ENCODE measurements at regions not wholly inside any gene's neighbourhood (a gene's known extent, or its start where the extent isn't known, plus 50 kb on each side); places are given as distances from the start of the nearest gene placed in this dataset.

- H3K27ac Mint-ChIP-seq: no peak overlapping the region
- H3K36me3 Mint-ChIP-seq (ENCODE audit: low read depth): no peaks in the 10 kb centered on the region
- no peak overlapping the region for H3K4me3 Mint-ChIP-seq
- no peaks in the 10 kb centered on the region for H3K4me1 Mint-ChIP-seq (ENCODE audit: low read depth)
- no peaks in the 10 kb centered on the region for H3K9me3 Mint-ChIP-seq
- H3K27me3 Mint-ChIP-seq: peaks cover 3% of the 10 kb centered on the region
Observed at GRCh38 chr11:45541693-45542434, 123.6 kb downstream of the CHST1 start.

- peaks cover 7% of the 10 kb centered on the region for H3K27me3 Mint-ChIP-seq
- no peak overlapping the region for H3K4me3 Mint-ChIP-seq
- no peaks in the 10 kb centered on the region for H3K9me3 Mint-ChIP-seq
- no peak overlapping the region for H3K27ac Mint-ChIP-seq
- H3K4me1 Mint-ChIP-seq (ENCODE audit: low read depth): no peaks in the 10 kb centered on the region
- H3K36me3 Mint-ChIP-seq (ENCODE audit: low read depth): no peaks in the 10 kb centered on the region
Observed at GRCh38 chr11:45538939-45539338, 126.5 kb downstream of the CHST1 start.

GRCh38 chr11:45538363-45538762 lies 127.1 kb downstream of the CHST1 start:
- no peak overlapping the region for H3K27ac Mint-ChIP-seq
- no peaks in the 10 kb centered on the region for H3K36me3 Mint-ChIP-seq (ENCODE audit: low read depth)
- no peak overlapping the region for H3K4me3 Mint-ChIP-seq
- H3K9me3 Mint-ChIP-seq: no peaks in the 10 kb centered on the region
- no peaks in the 10 kb centered on the region for H3K4me1 Mint-ChIP-seq (ENCODE audit: low read depth)
- H3K27me3 Mint-ChIP-seq: peaks cover 7% of the 10 kb centered on the region

GRCh38 chr11:45537614-45538013 lies 127.8 kb downstream of the CHST1 start:
- peaks cover 7% of the 10 kb centered on the region for H3K27me3 Mint-ChIP-seq
- no peak overlapping the region for H3K27ac Mint-ChIP-seq
- H3K36me3 Mint-ChIP-seq (ENCODE audit: low read depth): no peaks in the 10 kb centered on the region
- H3K4me3 Mint-ChIP-seq: no peak overlapping the region
- H3K9me3 Mint-ChIP-seq: no peaks in the 10 kb centered on the region
- H3K4me1 Mint-ChIP-seq (ENCODE audit: low read depth): no peaks in the 10 kb centered on the region

- H3K9me3 Mint-ChIP-seq: no peaks in the 10 kb centered on the region
- H3K36me3 Mint-ChIP-seq (ENCODE audit: low read depth): no peaks in the 10 kb centered on the region
- H3K4me3 Mint-ChIP-seq: no peak overlapping the region
- peaks cover 7% of the 10 kb centered on the region for H3K27me3 Mint-ChIP-seq
- no peaks in the 10 kb centered on the region for H3K4me1 Mint-ChIP-seq (ENCODE audit: low read depth)
- no peak overlapping the region for H3K27ac Mint-ChIP-seq
Observed at GRCh38 chr11:45535033-45535432, 130.4 kb downstream of the CHST1 start.

- Mint-ChIP-seq H3K4me3 (no peak overlapping the region), H3K27ac (no peak overlapping the region), H3K4me1 (ENCODE audit: low read depth) (no peaks in the 10 kb centered on the region), H3K27me3 (peaks cover 7% of the 10 kb centered on the region), H3K36me3 (ENCODE audit: low read depth) (no peaks in the 10 kb centered on the region), H3K9me3 (no peaks in the 10 kb centered on the region)
Observed at GRCh38 chr11:45534132-45534531, 131.3 kb downstream of the CHST1 start.

GRCh38 chr11:45532546-45532945 lies 132.9 kb downstream of the CHST1 start:
- no peak overlapping the region for H3K4me3 Mint-ChIP-seq
- no peaks in the 10 kb centered on the region for H3K9me3 Mint-ChIP-seq
- H3K27ac Mint-ChIP-seq: no peak overlapping the region
- peaks cover 5% of the 10 kb centered on the region for H3K27me3 Mint-ChIP-seq
- H3K4me1 Mint-ChIP-seq (ENCODE audit: low read depth): peaks cover 12% of the 10 kb centered on the region
- H3K36me3 Mint-ChIP-seq (ENCODE audit: low read depth): no peaks in the 10 kb centered on the region

- Mint-ChIP-seq H3K9me3 (no peaks in the 10 kb centered on the region), H3K27me3 (peaks cover 3% of the 10 kb centered on the region), H3K36me3 (ENCODE audit: low read depth) (no peaks in the 10 kb centered on the region), H3K4me1 (ENCODE audit: low read depth) (peaks cover 12% of the 10 kb centered on the region), H3K27ac (no peak overlapping the region), H3K4me3 (no peak overlapping the region)
Observed at GRCh38 chr11:45530776-45531175, 134.6 kb downstream of the CHST1 start.

- Mint-ChIP-seq H3K4me1 (ENCODE audit: low read depth) (peaks cover 12% of the 10 kb centered on the region), H3K4me3 (no peak overlapping the region), H3K27me3 (peaks cover 2% of the 10 kb centered on the region), H3K9me3 (no peaks in the 10 kb centered on the region), H3K27ac (no peak overlapping the region), H3K36me3 (ENCODE audit: low read depth) (no peaks in the 10 kb centered on the region)
Observed at GRCh38 chr11:45530111-45530510, 135.3 kb downstream of the CHST1 start.

- Mint-ChIP-seq H3K27me3 (no peaks in the 10 kb centered on the region), H3K27ac (no peak overlapping the region), H3K4me1 (ENCODE audit: low read depth) (peaks cover 12% of the 10 kb centered on the region), H3K9me3 (peaks cover 6% of the 10 kb centered on the region), H3K4me3 (no peak overlapping the region), H3K36me3 (ENCODE audit: low read depth) (no peaks in the 10 kb centered on the region)
Observed at GRCh38 chr11:45528435-45528834, 137.0 kb downstream of the CHST1 start.

GRCh38 chr11:45527898-45528297 lies 137.5 kb downstream of the CHST1 start:
- H3K27ac Mint-ChIP-seq: no peak overlapping the region

GRCh38 chr11:45525393-45525792 lies 140.0 kb downstream of the CHST1 start:
- H3K9me3 Mint-ChIP-seq: peaks cover 16% of the 10 kb centered on the region
- H3K4me1 Mint-ChIP-seq (ENCODE audit: low read depth): peaks cover 12% of the 10 kb centered on the region
- no peak overlapping the region for H3K4me3 Mint-ChIP-seq
- H3K27ac Mint-ChIP-seq: no peak overlapping the region
- H3K36me3 Mint-ChIP-seq (ENCODE audit: low read depth): no peaks in the 10 kb centered on the region
- H3K27me3 Mint-ChIP-seq: peaks cover 5% of the 10 kb centered on the region

More at GRCh38 chr11:45527898-45528297, 137.5 kb downstream of the CHST1 start:
- H3K4me1 Mint-ChIP-seq (ENCODE audit: low read depth): peaks cover 12% of the 10 kb centered on the region
- H3K4me3 Mint-ChIP-seq: no peak overlapping the region
- no peaks in the 10 kb centered on the region for H3K27me3 Mint-ChIP-seq
- H3K36me3 Mint-ChIP-seq (ENCODE audit: low read depth): no peaks in the 10 kb centered on the region
- peaks cover 8% of the 10 kb centered on the region for H3K9me3 Mint-ChIP-seq

GRCh38 chr11:45523760-45524159 lies 141.7 kb downstream of the CHST1 start:
- Mint-ChIP-seq H3K27ac (no peak overlapping the region), H3K36me3 (ENCODE audit: low read depth) (no peaks in the 10 kb centered on the region), H3K27me3 (peaks cover 5% of the 10 kb centered on the region), H3K4me1 (ENCODE audit: low read depth) (peaks cover 11% of the 10 kb centered on the region), H3K4me3 (no peak overlapping the region), H3K9me3 (peaks cover 16% of the 10 kb centered on the region)

- H3K27ac Mint-ChIP-seq: no peak overlapping the region
- no peak overlapping the region for H3K4me3 Mint-ChIP-seq
- peaks cover 16% of the 10 kb centered on the region for H3K9me3 Mint-ChIP-seq
- no peaks in the 10 kb centered on the region for H3K36me3 Mint-ChIP-seq (ENCODE audit: low read depth)
- H3K4me1 Mint-ChIP-seq (ENCODE audit: low read depth): no peaks in the 10 kb centered on the region
- peaks cover 5% of the 10 kb centered on the region for H3K27me3 Mint-ChIP-seq
Observed at GRCh38 chr11:45518833-45519535, 146.4 kb downstream of the CHST1 start.

- no peak overlapping the region for H3K27ac Mint-ChIP-seq
Observed at GRCh38 chr11:45518141-45518832, 147.1 kb downstream of the CHST1 start.

More at GRCh38 chr11:45518141-45518832, 147.1 kb downstream of the CHST1 start:
- Mint-ChIP-seq H3K36me3 (ENCODE audit: low read depth) (no peaks in the 10 kb centered on the region), H3K4me3 (no peak overlapping the region), H3K9me3 (peaks cover 9% of the 10 kb centered on the region), H3K27me3 (peaks cover 5% of the 10 kb centered on the region), H3K4me1 (ENCODE audit: low read depth) (no peaks in the 10 kb centered on the region)

All from stimulated activated naive CD8-positive, alpha-beta T cell treated with anti-CD3 and anti-CD28 coated beads, Interleukin-15, Interleukin-2, amounts not matched to agents 100 ng/mL and 50 ng/mL, for 24 hours (primary cell).